BLaER1 treated with 17β-estradiol and CSF1 and Interleukin-3, amounts not matched to agents 10 nM and 100 nM (cell line): ENCODE measurements at regions not wholly inside any gene's neighbourhood (a gene's known extent, or its start where the extent isn't known, plus 50 kb on each side); places are given as distances from the start of the nearest gene placed in this dataset.
"Not testable (repeated sequence)": the region's sequence is repeated elsewhere in the genome, so short reads cannot be mapped to it uniquely, and the experiment has no call there.

Experiments
- H3K27ac ChIP-seq, 11 experiments: shearing (Covaris generic); formaldehyde crosslinking; 2 replicates each; pipeline ENCODE4 v1.8.1; 2022
- H3K27me3 ChIP-seq, 11 experiments: shearing (Covaris generic); formaldehyde crosslinking; 2 replicates each; pipeline ENCODE4 v1.8.1; 2022
- H3K36me3 ChIP-seq, 11 experiments: shearing (Covaris generic); formaldehyde crosslinking; 2 replicates each; pipeline ENCODE4 v1.8.1; 2022
- H3K4me1 ChIP-seq, 10 experiments: shearing (Covaris generic); formaldehyde crosslinking; 2 replicates each; pipeline ENCODE4 v1.8.1; 2022
- H3K4me2 ChIP-seq, 11 experiments: shearing (Covaris generic); formaldehyde crosslinking; 2 replicates each; pipeline ENCODE4 v1.8.1; 2022
- H3K4me3 ChIP-seq, 10 experiments: shearing (Covaris generic); formaldehyde crosslinking; 2 replicates each; pipeline ENCODE4 v1.8.1; 2022
- H3K9ac ChIP-seq, 11 experiments: shearing (Covaris generic); formaldehyde crosslinking; 2 replicates each; pipeline ENCODE4 v1.8.1; 2022
- H3K9me3 ChIP-seq, 11 experiments: shearing (Covaris generic); formaldehyde crosslinking; replicated peaks in 1 of 11; 2 replicates each; pipeline ENCODE4 v1.8.1; 2022
- H4K20me1 ChIP-seq, 11 experiments: shearing (Covaris generic); formaldehyde crosslinking; 2 replicates each; pipeline ENCODE4 v1.8.1; 2022
- Cebpa-rat ChIP-seq, 11 experiments: shearing (Covaris generic); IDR thresholded peaks; 2 replicates each; pipeline ENCODE4 v1.8.1; 2022

GRCh38 chr5:92206681-92207080 is 823.6 kb upstream of the ARRDC3 start:
- no peaks in the 10 kb centered on the region for H4K20me1 ChIP-seq
- no peak overlapping the region for H3K9ac ChIP-seq
- H3K27ac ChIP-seq = no peak overlapping the region
- no peak overlapping the region for H3K4me2 ChIP-seq
- TF ChIP-seq Cebpa-rat (IDR thresholded peaks at IDR 0.05) = no peak
- H3K4me3 ChIP-seq = no peak overlapping the region
- no peaks in the 10 kb centered on the region for H3K27me3 ChIP-seq
- peaks cover 0 to 3% (median 0%) of the 10 kb centered on the region in 10 experiments; a peak in 1 of 20 replicates for H3K4me1 ChIP-seq
- no peaks in the 10 kb centered on the region for H3K36me3 ChIP-seq
- no peaks in the 10 kb centered on the region; a peak in 1 of 22 replicates for H3K9me3 ChIP-seq

- not testable (repeated sequence) for H3K27me3 ChIP-seq, H3K27ac ChIP-seq, H4K20me1 ChIP-seq, H3K4me2 ChIP-seq, H3K4me3 ChIP-seq, H3K9me3 ChIP-seq, H3K9ac ChIP-seq, H3K36me3 ChIP-seq, H3K4me1 ChIP-seq
These were observed 815.9 kb upstream of the ARRDC3 start for GRCh38 chr5:92199035-92199434.

GRCh38 chr5:92181656-92182055 is 798.5 kb upstream of the ARRDC3 start:
- Histone ChIP-seq H3K4me1 (peaks cover 0 to 7% (median 0%) of the 10 kb centered on the region in 10 experiments; a peak in 1 of 20 replicates), H3K9me3 (no peaks in the 10 kb centered on the region), H3K9ac (no peak overlapping the region), H3K4me3 (no peak overlapping the region), H3K36me3 (no peaks in the 10 kb centered on the region), H3K27me3 (no peaks in the 10 kb centered on the region), H4K20me1 (no peaks in the 10 kb centered on the region), H3K27ac (no peak overlapping the region), H3K4me2 (no peak overlapping the region)
- TF ChIP-seq Cebpa-rat (IDR thresholded peaks at IDR 0.05) = no peak

GRCh38 chr5:92180391-92180790 is 797.3 kb upstream of the ARRDC3 start:
- Histone ChIP-seq H3K4me1 (peaks cover 0 to 7% (median 0%) of the 10 kb centered on the region in 10 experiments; a peak in 1 of 20 replicates), H3K27me3 (no peaks in the 10 kb centered on the region), H3K9me3 (no peaks in the 10 kb centered on the region), H3K27ac (no peak overlapping the region), H3K9ac (no peak overlapping the region), H4K20me1 (no peaks in the 10 kb centered on the region), H3K4me3 (no peak overlapping the region), H3K4me2 (no peak overlapping the region), H3K36me3 (no peaks in the 10 kb centered on the region)
- TF ChIP-seq Cebpa-rat (IDR thresholded peaks at IDR 0.05) = no peak

GRCh38 chr5:92179651-92180050 is 796.5 kb upstream of the ARRDC3 start:
- no peak overlapping the region for H3K4me3 ChIP-seq
- H3K9ac ChIP-seq = no peak overlapping the region
- H3K27me3 ChIP-seq = no peaks in the 10 kb centered on the region
- no peaks in the 10 kb centered on the region for H3K9me3 ChIP-seq
- peaks cover 0 to 7% (median 0%) of the 10 kb centered on the region in 10 experiments; a peak in 1 of 20 replicates for H3K4me1 ChIP-seq
- H3K36me3 ChIP-seq = no peaks in the 10 kb centered on the region
- no peak overlapping the region for H3K4me2 ChIP-seq
- no peak for TF ChIP-seq Cebpa-rat (IDR thresholded peaks at IDR 0.05)
- H4K20me1 ChIP-seq = no peaks in the 10 kb centered on the region
- H3K27ac ChIP-seq = no peak overlapping the region

- no peaks in the 10 kb centered on the region for H3K27me3 ChIP-seq
- H3K9ac ChIP-seq = no peak overlapping the region
- no peaks in the 10 kb centered on the region for H3K9me3 ChIP-seq
- H4K20me1 ChIP-seq = no peaks in the 10 kb centered on the region
- no peak for TF ChIP-seq Cebpa-rat (IDR thresholded peaks at IDR 0.05)
- peak overlapping the region in 2 of 11 experiments; percentile 20 to 34; a peak in 1 of 22 replicates for H3K4me2 ChIP-seq
- H3K4me3 ChIP-seq = no peak overlapping the region
- H3K4me1 ChIP-seq = peaks cover 0 to 7% (median 0%) of the 10 kb centered on the region in 10 experiments; a peak in 1 of 20 replicates
- H3K36me3 ChIP-seq = no peaks in the 10 kb centered on the region
- H3K27ac ChIP-seq = no peak overlapping the region
These were observed 794.9 kb upstream of the ARRDC3 start for GRCh38 chr5:92177926-92178487.

- no peak for TF ChIP-seq Cebpa-rat (IDR thresholded peaks at IDR 0.05)
- H3K27me3 ChIP-seq = no peaks in the 10 kb centered on the region
- no peak overlapping the region for H3K4me3 ChIP-seq
These were observed 780.8 kb upstream of the ARRDC3 start for GRCh38 chr5:92163906-92164305.

GRCh38 chr5:92147798-92148197 is 764.7 kb upstream of the ARRDC3 start:
- H3K9ac ChIP-seq = no peak overlapping the region
- H3K27ac ChIP-seq = no peak overlapping the region
- H4K20me1 ChIP-seq = no peaks in the 10 kb centered on the region
- H3K4me2 ChIP-seq = no peak overlapping the region
- no peak for TF ChIP-seq Cebpa-rat (IDR thresholded peaks at IDR 0.05)
- H3K36me3 ChIP-seq = no peaks in the 10 kb centered on the region
- no peaks in the 10 kb centered on the region for H3K9me3 ChIP-seq
- H3K4me1 ChIP-seq = no peaks in the 10 kb centered on the region
- H3K27me3 ChIP-seq = no peaks in the 10 kb centered on the region
- H3K4me3 ChIP-seq = no peak overlapping the region

More at GRCh38 chr5:92163906-92164305, 780.8 kb upstream of the ARRDC3 start:
- no peak overlapping the region for H3K27ac ChIP-seq
- no peak overlapping the region for H3K9ac ChIP-seq
- H3K4me2 ChIP-seq = no peak overlapping the region
- no peaks in the 10 kb centered on the region for H4K20me1 ChIP-seq
- H3K36me3 ChIP-seq = no peaks in the 10 kb centered on the region
- H3K9me3 ChIP-seq = no peaks in the 10 kb centered on the region
- no peaks in the 10 kb centered on the region for H3K4me1 ChIP-seq

- no peak overlapping the region for H3K4me2 ChIP-seq
These were observed 764.1 kb upstream of the ARRDC3 start for GRCh38 chr5:92147266-92147665.

GRCh38 chr5:92145852-92146251 is 762.7 kb upstream of the ARRDC3 start:
- no peaks in the 10 kb centered on the region for H3K27me3 ChIP-seq
- H3K4me2 ChIP-seq = no peak overlapping the region
- no peak overlapping the region for H3K4me3 ChIP-seq
- no peak overlapping the region for H3K27ac ChIP-seq
- no peak for TF ChIP-seq Cebpa-rat (IDR thresholded peaks at IDR 0.05)
- no peaks in the 10 kb centered on the region for H4K20me1 ChIP-seq
- H3K4me1 ChIP-seq = no peaks in the 10 kb centered on the region
- no peaks in the 10 kb centered on the region for H3K9me3 ChIP-seq
- no peak overlapping the region for H3K9ac ChIP-seq
- no peaks in the 10 kb centered on the region for H3K36me3 ChIP-seq

More at GRCh38 chr5:92147266-92147665, 764.1 kb upstream of the ARRDC3 start:
- Histone ChIP-seq H3K27me3 (no peaks in the 10 kb centered on the region), H3K4me3 (no peak overlapping the region), H3K9me3 (no peaks in the 10 kb centered on the region), H3K27ac (no peak overlapping the region), H4K20me1 (no peaks in the 10 kb centered on the region), H3K9ac (no peak overlapping the region), H3K36me3 (no peaks in the 10 kb centered on the region), H3K4me1 (no peaks in the 10 kb centered on the region)
- no peak for TF ChIP-seq Cebpa-rat (IDR thresholded peaks at IDR 0.05)
